SK-N-SH treated with all-trans-retinoic acid at 6 μM for 48 hours (cell line): ENCODE measurements at regions not wholly inside any gene's neighbourhood (a gene's known extent, or its start where the extent isn't known, plus 50 kb on each side); places are given as distances from the start of the nearest gene placed in this dataset.

Experiments
- ATAC-seq: fragments of 200-7000 bp; cut with Tn5 transposase; 3 replicates; pipeline ENCODE4 v1.9.1; 2020; ENCODE audit warnings: mild to moderate bottlenecking, moderate library complexity
- ARNTL ChIP-seq: fragments of 450-650 bp; formaldehyde crosslinking; IDR thresholded peaks from 2 replicates; pipeline ENCODE4 v1.5.0; 2020; ENCODE audit warnings: low read depth, mild to moderate bottlenecking, moderate library complexity, borderline replicate concordance
- BACH2 ChIP-seq: fragments of 250-450 bp; sonication (Bioruptor Pico); IDR thresholded peaks from 2 replicates; pipeline ENCODE4 v1.9.0; 2021; ENCODE audit warnings: mild to moderate bottlenecking, borderline replicate concordance
- CSDC2 ChIP-seq: fragments of 250-450 bp; sonication (Bioruptor Pico); IDR thresholded peaks from 2 replicates; pipeline ENCODE4 v1.5.0; 2020; ENCODE audit warnings: mild to moderate bottlenecking, moderate library complexity
- ESRRG ChIP-seq: fragments of 250-450 bp; sonication (Bioruptor Pico); IDR thresholded peaks from 2 replicates; pipeline ENCODE4 v1.6.1; 2021; ENCODE audit warnings: mild to moderate bottlenecking
- GLIS3 ChIP-seq: fragments of 250-450 bp; sonication (Bioruptor Pico); IDR thresholded peaks from 2 replicates; pipeline ENCODE4 v1.5.0; 2020; ENCODE audit warnings: mild to moderate bottlenecking, moderate library complexity
- ISL1 ChIP-seq: fragments of 250-450 bp; sonication (Bioruptor Pico); IDR thresholded peaks from 2 replicates; pipeline ENCODE4 v2.1.2; 2022; ENCODE audit warnings: mild to moderate bottlenecking, moderate library complexity
- OSR1 ChIP-seq: fragments of 250-450 bp; sonication (Bioruptor Pico); IDR thresholded peaks from 2 replicates; pipeline ENCODE4 v1.8.0; 2022; ENCODE audit warnings: moderate library complexity, mild to moderate bottlenecking, inconsistent platforms
- RARB ChIP-seq: fragments of 250-450 bp; sonication (Bioruptor Pico); IDR thresholded peaks from 2 replicates; pipeline ENCODE4 v1.8.0; 2021; ENCODE audit warnings: mild to moderate bottlenecking, moderate library complexity
- SNAI2 ChIP-seq: fragments of 250-450 bp; sonication (Bioruptor Pico); IDR thresholded peaks from 2 replicates; pipeline ENCODE4 v1.5.0; 2020; ENCODE audit warnings: mild to moderate bottlenecking, moderate library complexity
- TCF4 ChIP-seq: fragments of 250-450 bp; sonication (Bioruptor Pico); IDR thresholded peaks from 2 replicates; pipeline ENCODE4 v1.8.0; 2021; ENCODE audit warnings: mild to moderate bottlenecking, moderate library complexity, borderline replicate concordance
- TOX ChIP-seq: fragments of 250-450 bp; sonication (Bioruptor Pico); IDR thresholded peaks from 2 replicates; pipeline ENCODE4 v1.8.0; 2021; ENCODE audit warnings: mild to moderate bottlenecking, moderate library complexity, borderline replicate concordance
- ZC3H10 ChIP-seq: fragments of 250-450 bp; sonication (Bioruptor Pico); IDR thresholded peaks from 2 replicates; pipeline ENCODE4 v1.5.1; 2021; ENCODE audit warnings: mild to moderate bottlenecking, moderate library complexity
- ZFP3 ChIP-seq: fragments of 250-450 bp; sonication (Bioruptor Pico); IDR thresholded peaks from 2 replicates; pipeline ENCODE4 v1.5.0; 2020; ENCODE audit warnings: mild to moderate bottlenecking, moderate library complexity
- ZFP30 ChIP-seq: fragments of 450-650 bp; formaldehyde crosslinking; IDR thresholded peaks from 2 replicates; pipeline ENCODE4 v1.5.0; 2022; ENCODE audit warnings: mild to moderate bottlenecking, moderate library complexity
- ZNF565 ChIP-seq: fragments of 450-650 bp; formaldehyde crosslinking; conservative IDR thresholded peaks from 2 replicates; pipeline ENCODE4 v1.5.0; 2020; ENCODE audit warnings: low read depth, mild to moderate bottlenecking, moderate library complexity
- ZNF70 ChIP-seq: fragments of 450-650 bp; formaldehyde crosslinking; IDR thresholded peaks from 2 replicates; pipeline ENCODE4 v1.5.0; 2020; ENCODE audit warnings: mild to moderate bottlenecking, moderate library complexity
- ZNF8 ChIP-seq: fragments of 450-650 bp; formaldehyde crosslinking; IDR thresholded peaks from 2 replicates; pipeline ENCODE4 v1.5.0; 2020; ENCODE audit warnings: mild to moderate bottlenecking, moderate library complexity
- TF ChIP-seq, protein P1 (sequence below): fragments of 250-450 bp; sonication (Bioruptor Pico); IDR thresholded peaks from 2 replicates; pipeline ENCODE4 v1.8.0; 2020; ENCODE audit warnings: mild to moderate bottlenecking, moderate library complexity, borderline replicate concordance
- TF ChIP-seq, protein P2 (sequence below): fragments of 250-450 bp; sonication (Bioruptor Pico); IDR thresholded peaks from 2 replicates; pipeline ENCODE4 v1.5.0; 2020; ENCODE audit warnings: mild to moderate bottlenecking, moderate library complexity
- TF ChIP-seq, protein P3 (sequence below): fragments of 250-450 bp; sonication (Bioruptor Pico); IDR thresholded peaks from 2 replicates; pipeline ENCODE4 v1.5.1; 2021; ENCODE audit warnings: mild to moderate bottlenecking, moderate library complexity
- TF ChIP-seq, protein P4 (sequence below): fragments of 250-450 bp; sonication (Bioruptor Pico); IDR thresholded peaks from 2 replicates; pipeline ENCODE4 v1.5.1; 2020; ENCODE audit warnings: low read depth, mild to moderate bottlenecking, moderate library complexity
- TF ChIP-seq, protein P5 (sequence below): fragments of 250-450 bp; sonication (Bioruptor Pico); IDR thresholded peaks from 2 replicates; pipeline ENCODE4 v1.8.0; 2021; ENCODE audit warnings: low read depth, mild to moderate bottlenecking, moderate library complexity, borderline replicate concordance

DNA sequence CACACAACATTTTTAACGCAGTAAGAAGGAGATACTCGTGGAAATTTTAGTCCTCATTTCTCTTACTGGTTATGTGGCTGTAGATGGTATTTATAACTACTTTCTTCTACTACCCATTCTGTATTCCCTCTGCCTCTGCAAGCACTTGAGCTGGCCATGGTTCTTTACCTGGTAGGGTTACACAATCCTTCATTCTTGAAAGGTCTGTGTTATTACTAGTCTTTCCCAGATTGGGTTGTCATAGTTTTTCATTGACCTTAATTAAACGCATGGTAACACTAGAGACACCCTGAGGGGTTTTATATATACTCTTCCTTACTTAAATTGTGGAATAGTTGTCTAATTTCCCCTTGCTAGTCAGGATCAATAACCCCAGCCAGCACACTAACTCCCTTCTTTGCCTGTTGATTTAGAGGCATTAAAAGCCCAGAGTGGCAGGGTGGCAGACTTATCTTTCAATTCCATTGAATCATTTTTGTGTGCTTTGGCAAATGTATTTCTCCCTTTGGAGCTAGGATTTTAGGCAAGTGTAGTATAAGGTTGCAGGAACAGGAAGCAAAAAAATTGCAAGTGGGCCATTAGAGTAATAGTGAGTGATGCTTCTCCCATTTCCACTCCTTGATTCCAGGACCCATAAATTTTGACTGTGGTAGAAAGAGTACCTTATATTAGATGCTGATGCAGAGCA, 113.6 kb upstream of the EMCN start:
- no peak for ATAC-seq
- TF ChIP-seq, protein P1, sequence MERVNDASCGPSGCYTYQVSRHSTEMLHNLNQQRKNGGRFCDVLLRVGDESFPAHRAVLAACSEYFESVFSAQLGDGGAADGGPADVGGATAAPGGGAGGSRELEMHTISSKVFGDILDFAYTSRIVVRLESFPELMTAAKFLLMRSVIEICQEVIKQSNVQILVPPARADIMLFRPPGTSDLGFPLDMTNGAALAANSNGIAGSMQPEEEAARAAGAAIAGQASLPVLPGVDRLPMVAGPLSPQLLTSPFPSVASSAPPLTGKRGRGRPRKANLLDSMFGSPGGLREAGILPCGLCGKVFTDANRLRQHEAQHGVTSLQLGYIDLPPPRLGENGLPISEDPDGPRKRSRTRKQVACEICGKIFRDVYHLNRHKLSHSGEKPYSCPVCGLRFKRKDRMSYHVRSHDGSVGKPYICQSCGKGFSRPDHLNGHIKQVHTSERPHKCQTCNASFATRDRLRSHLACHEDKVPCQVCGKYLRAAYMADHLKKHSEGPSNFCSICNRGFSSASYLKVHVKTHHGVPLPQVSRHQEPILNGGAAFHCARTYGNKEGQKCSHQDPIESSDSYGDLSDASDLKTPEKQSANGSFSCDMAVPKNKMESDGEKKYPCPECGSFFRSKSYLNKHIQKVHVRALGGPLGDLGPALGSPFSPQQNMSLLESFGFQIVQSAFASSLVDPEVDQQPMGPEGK (CRISPR knock-in tag), result no peak
- TF ChIP-seq, protein P2, sequence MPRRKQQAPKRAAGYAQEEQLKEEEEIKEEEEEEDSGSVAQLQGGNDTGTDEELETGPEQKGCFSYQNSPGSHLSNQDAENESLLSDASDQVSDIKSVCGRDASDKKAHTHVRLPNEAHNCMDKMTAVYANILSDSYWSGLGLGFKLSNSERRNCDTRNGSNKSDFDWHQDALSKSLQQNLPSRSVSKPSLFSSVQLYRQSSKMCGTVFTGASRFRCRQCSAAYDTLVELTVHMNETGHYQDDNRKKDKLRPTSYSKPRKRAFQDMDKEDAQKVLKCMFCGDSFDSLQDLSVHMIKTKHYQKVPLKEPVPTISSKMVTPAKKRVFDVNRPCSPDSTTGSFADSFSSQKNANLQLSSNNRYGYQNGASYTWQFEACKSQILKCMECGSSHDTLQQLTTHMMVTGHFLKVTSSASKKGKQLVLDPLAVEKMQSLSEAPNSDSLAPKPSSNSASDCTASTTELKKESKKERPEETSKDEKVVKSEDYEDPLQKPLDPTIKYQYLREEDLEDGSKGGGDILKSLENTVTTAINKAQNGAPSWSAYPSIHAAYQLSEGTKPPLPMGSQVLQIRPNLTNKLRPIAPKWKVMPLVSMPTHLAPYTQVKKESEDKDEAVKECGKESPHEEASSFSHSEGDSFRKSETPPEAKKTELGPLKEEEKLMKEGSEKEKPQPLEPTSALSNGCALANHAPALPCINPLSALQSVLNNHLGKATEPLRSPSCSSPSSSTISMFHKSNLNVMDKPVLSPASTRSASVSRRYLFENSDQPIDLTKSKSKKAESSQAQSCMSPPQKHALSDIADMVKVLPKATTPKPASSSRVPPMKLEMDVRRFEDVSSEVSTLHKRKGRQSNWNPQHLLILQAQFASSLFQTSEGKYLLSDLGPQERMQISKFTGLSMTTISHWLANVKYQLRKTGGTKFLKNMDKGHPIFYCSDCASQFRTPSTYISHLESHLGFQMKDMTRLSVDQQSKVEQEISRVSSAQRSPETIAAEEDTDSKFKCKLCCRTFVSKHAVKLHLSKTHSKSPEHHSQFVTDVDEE, result no peak
- no peak for TF ChIP-seq CSDC2 (CRISPR knock-in tag)
- no peak for TF ChIP-seq ZNF565 (CRISPR knock-in tag)
- TF ChIP-seq SNAI2, result no peak
- TF ChIP-seq BACH2, result no peak
- TF ChIP-seq ZNF70 (CRISPR knock-in tag), result no peak
- TF ChIP-seq ARNTL (CRISPR knock-in tag), result no peak
- TF ChIP-seq, protein P3, sequence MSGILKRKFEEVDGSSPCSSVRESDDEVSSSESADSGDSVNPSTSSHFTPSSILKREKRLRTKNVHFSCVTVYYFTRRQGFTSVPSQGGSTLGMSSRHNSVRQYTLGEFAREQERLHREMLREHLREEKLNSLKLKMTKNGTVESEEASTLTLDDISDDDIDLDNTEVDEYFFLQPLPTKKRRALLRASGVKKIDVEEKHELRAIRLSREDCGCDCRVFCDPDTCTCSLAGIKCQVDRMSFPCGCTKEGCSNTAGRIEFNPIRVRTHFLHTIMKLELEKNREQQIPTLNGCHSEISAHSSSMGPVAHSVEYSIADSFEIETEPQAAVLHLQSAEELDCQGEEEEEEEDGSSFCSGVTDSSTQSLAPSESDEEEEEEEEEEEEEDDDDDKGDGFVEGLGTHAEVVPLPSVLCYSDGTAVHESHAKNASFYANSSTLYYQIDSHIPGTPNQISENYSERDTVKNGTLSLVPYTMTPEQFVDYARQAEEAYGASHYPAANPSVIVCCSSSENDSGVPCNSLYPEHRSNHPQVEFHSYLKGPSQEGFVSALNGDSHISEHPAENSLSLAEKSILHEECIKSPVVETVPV (CRISPR knock-in tag), result no peak
- no peak for TF ChIP-seq ZNF8 (CRISPR knock-in tag)
- no peak for TF ChIP-seq ISL1 (CRISPR knock-in tag)
- TF ChIP-seq ZFP30 (CRISPR knock-in tag), result no peak
- no peak for TF ChIP-seq ZFP3 (CRISPR knock-in tag)
- TF ChIP-seq OSR1 (CRISPR knock-in tag), result no peak
- TF ChIP-seq ESRRG (CRISPR knock-in tag), result no peak
- TF ChIP-seq, protein P4, sequence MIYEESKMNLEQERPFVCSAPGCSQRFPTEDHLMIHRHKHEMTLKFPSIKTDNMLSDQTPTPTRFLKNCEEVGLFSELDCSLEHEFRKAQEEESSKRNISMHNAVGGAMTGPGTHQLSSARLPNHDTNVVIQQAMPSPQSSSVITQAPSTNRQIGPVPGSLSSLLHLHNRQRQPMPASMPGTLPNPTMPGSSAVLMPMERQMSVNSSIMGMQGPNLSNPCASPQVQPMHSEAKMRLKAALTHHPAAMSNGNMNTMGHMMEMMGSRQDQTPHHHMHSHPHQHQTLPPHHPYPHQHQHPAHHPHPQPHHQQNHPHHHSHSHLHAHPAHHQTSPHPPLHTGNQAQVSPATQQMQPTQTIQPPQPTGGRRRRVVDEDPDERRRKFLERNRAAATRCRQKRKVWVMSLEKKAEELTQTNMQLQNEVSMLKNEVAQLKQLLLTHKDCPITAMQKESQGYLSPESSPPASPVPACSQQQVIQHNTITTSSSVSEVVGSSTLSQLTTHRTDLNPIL (CRISPR knock-in tag), result no peak
- TF ChIP-seq, protein P5, sequence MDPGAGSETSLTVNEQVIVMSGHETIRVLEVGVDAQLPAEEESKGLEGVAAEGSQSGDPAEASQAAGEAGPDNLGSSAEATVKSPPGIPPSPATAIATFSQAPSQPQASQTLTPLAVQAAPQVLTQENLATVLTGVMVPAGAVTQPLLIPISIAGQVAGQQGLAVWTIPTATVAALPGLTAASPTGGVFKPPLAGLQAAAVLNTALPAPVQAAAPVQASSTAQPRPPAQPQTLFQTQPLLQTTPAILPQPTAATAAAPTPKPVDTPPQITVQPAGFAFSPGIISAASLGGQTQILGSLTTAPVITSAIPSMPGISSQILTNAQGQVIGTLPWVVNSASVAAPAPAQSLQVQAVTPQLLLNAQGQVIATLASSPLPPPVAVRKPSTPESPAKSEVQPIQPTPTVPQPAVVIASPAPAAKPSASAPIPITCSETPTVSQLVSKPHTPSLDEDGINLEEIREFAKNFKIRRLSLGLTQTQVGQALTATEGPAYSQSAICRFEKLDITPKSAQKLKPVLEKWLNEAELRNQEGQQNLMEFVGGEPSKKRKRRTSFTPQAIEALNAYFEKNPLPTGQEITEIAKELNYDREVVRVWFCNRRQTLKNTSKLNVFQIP (CRISPR knock-in tag), result no peak
- TF ChIP-seq GLIS3 (CRISPR knock-in tag), result no peak

DNA sequence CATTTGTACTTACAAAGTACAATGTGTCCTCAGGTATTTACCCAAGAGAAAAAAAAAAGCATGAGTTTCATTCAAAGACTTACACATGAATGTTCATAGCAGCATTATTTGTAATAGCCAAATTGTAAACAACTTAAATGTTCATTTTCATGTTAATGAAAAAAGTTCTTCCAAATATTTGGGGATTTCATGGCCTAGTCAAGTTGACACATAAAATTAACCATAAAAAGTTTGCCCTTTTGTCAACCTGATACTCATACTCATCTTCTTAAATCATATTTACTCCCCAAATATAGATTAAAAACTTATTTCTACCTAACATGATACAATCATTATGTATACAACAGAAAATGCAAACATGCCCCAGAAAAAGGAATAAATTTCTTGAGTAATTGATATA, 112.5 kb upstream of the EMCN start:
- TF ChIP-seq TOX (CRISPR knock-in tag), result no peak
- TF ChIP-seq ZNF8 (CRISPR knock-in tag), result no peak
- TF ChIP-seq ARNTL (CRISPR knock-in tag), result no peak
- no peak for TF ChIP-seq ZFP3 (CRISPR knock-in tag)
- TF ChIP-seq ZC3H10 (CRISPR knock-in tag), result no peak
- TF ChIP-seq ZFP30 (CRISPR knock-in tag), result no peak
- TF ChIP-seq BACH2, result no peak
- TF ChIP-seq ZNF70 (CRISPR knock-in tag), result no peak
- TF ChIP-seq OSR1 (CRISPR knock-in tag), result no peak
- no peak for ATAC-seq

DNA sequence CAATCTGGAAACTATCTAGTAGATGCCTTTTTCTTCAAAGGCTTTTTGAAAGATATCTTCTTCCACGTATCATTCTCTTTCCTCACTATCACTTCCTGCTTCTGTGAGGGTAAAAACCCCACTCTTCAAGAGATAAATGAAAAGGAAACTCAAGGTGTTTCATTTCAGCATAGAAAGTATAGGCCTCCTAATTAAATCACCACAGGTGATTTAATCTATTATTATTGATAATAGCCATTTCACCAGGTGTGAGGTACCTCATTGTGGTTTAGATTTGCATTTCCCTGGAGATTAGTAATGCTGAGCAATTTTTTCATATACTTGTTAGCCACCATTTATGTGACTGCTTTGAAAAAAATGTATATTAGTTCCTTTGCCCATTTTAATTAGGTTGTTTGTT, 92.0 kb upstream of the EMCN start:
- TF ChIP-seq ZNF8 (CRISPR knock-in tag) (no peak), TCF4 (CRISPR knock-in tag) (no peak), SNAI2 (no peak), OSR1 (CRISPR knock-in tag) (no peak), ISL1 (CRISPR knock-in tag) (no peak), ZC3H10 (CRISPR knock-in tag) (no peak), RARB (no peak), ESRRG (CRISPR knock-in tag) (no peak), ZFP30 (CRISPR knock-in tag) (no peak), ZNF70 (CRISPR knock-in tag) (no peak)
- TF ChIP-seq, protein P4 (CRISPR knock-in tag), result no peak
- TF ChIP-seq, protein P3 (CRISPR knock-in tag), result no peak
- TF ChIP-seq, protein P1 (CRISPR knock-in tag), result no peak
- ATAC-seq, result no peak
